WERI-Rb-1 (cell line): ENCODE measurements at regions not wholly inside any gene's neighbourhood (a gene's known extent, or its start where the extent isn't known, plus 50 kb on each side); places are given as distances from the start of the nearest gene placed in this dataset.

Source experiments
- DNase-seq: peaks from one replicate; pipeline ENCODE4 v3.0.0-alpha.2; 2020
- H3K27ac ChIP-seq: fragments of 250-450 bp; sonication (Bioruptor Pico); 2 replicates; pipeline ENCODE4 v1.5.1; 2020; ENCODE audit warnings: mild to moderate bottlenecking, moderate library complexity
- H3K27me3 ChIP-seq: fragments of 250-450 bp; sonication (Bioruptor Pico); 2 replicates; pipeline ENCODE4 v1.5.1; 2021; ENCODE audit warnings: mild to moderate bottlenecking, low read depth, moderate library complexity; ENCODE audit not compliant: insufficient read depth, severe bottlenecking
- H3K36me3 ChIP-seq: fragments of 250-450 bp; sonication (Bioruptor Pico); 2 replicates; pipeline ENCODE4 v1.5.1; 2020; ENCODE audit warnings: mild to moderate bottlenecking, moderate library complexity
- H3K4me3 ChIP-seq: 2 replicates; pipeline ENCODE4 v1.5.1; 2011; ENCODE audit warnings: low read depth, mild to moderate bottlenecking, control low read depth, low read length
- H3K9me3 ChIP-seq: fragments of 250-450 bp; sonication (Bioruptor Pico); 2 replicates; pipeline ENCODE4 v1.5.1; 2021; ENCODE audit warnings: mild to moderate bottlenecking, moderate library complexity; ENCODE audit not compliant: severe bottlenecking
- TF ChIP-seq, protein P1 (sequence below): IDR thresholded peaks from 2 replicates; pipeline ENCODE4 v1.5.1; 2011; ENCODE audit warnings: low read depth, mild to moderate bottlenecking, control low read depth, inconsistent platforms, low read length

DNA sequence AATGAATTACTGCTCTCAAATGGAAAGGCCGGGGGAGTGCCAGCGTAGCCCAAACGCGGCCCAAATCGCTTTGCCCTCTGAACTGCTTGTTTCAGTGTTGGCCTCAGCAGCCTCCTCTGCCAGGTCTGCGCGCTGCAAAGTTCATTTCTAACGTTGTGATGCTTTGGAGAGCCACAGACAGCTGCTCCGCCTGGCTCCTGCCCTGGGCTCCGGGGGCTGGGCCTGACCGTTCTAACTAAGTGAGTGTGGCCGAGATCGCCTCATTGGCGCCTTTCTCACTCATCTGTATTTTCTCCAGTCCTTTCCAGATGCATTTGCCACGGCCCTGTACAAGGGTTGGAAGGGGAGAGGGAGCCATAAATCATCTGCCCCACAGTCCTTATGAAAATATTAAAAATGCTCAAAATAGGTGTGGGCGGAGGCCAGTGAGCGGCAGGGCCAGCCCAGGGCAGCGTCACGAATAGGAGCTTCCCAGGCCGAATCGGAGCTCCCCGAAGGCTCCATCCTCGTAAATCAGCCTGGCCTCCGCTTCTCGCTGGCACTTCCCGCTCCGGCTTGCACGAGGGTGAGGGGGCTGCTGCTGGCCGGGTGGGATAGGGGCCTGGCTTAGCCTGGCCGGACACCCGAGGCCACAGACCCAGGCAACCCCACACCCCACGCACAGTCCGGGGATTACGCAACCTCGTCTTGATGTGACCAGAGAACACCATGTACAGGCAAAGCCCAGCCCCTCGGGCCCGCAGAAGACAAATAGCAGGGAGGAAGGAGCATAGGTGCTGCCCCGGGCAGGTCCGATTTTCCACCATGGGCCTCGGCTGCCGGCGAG, 196.6 kb upstream of the DIO3 start:
- TF ChIP-seq, protein P1, sequence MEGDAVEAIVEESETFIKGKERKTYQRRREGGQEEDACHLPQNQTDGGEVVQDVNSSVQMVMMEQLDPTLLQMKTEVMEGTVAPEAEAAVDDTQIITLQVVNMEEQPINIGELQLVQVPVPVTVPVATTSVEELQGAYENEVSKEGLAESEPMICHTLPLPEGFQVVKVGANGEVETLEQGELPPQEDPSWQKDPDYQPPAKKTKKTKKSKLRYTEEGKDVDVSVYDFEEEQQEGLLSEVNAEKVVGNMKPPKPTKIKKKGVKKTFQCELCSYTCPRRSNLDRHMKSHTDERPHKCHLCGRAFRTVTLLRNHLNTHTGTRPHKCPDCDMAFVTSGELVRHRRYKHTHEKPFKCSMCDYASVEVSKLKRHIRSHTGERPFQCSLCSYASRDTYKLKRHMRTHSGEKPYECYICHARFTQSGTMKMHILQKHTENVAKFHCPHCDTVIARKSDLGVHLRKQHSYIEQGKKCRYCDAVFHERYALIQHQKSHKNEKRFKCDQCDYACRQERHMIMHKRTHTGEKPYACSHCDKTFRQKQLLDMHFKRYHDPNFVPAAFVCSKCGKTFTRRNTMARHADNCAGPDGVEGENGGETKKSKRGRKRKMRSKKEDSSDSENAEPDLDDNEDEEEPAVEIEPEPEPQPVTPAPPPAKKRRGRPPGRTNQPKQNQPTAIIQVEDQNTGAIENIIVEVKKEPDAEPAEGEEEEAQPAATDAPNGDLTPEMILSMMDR: no peak
- Histone ChIP-seq H3K4me3 (no peak overlapping the region), H3K9me3 (peaks cover 4% of the 10 kb centered on the region), H3K27ac (no peak overlapping the region), H3K36me3 (no peaks in the 10 kb centered on the region), H3K27me3 (peaks cover 96% of the 10 kb centered on the region)
- DNase-seq: no peak

DNA sequence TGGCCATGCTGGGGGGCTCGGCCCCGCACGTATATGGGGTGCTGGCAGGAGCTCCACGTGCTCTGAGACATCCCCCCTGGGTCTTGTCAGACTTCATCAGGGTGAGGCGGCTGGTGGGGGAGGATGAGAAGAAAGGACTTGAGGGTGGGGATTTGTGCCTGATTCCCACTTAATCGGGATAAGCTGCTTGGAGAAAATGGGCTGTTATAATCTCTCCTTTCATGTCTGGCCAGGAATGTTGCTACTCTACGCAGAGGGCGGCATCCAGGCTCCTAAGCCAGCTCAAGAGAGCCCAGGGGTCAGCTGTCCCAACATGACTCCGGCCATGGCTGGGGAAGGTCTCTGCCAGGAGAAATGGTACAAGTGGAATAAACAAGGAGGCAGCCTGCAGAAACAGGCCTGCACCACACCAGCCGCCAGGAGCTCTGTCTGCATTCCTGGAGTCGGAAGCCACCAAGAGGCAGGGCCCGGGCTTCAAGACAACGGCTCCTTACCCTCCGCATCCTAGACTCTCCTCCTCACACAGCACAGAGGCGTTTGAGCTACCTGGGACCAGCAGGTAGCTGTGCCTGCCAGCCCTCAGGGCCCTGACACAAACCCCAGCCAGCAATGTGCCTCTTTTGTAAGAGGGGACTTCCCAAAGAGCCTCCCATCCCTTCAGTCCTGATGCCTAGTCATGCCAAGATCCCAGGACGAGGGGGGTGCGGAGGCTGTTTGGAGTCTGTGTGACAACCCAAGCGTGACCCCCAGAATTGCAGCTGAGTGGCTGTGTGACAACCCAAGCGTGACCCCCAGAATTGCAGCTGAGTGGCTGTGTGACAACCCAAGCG, 195.8 kb upstream of the DIO3 start:
- no peak overlapping the region for H3K4me3 ChIP-seq
- DNase-seq: peak; percentile 65
- TF ChIP-seq, protein P1: no peak
- H3K27me3 ChIP-seq: peaks cover 96% of the 10 kb centered on the region
- H3K36me3 ChIP-seq: no peaks in the 10 kb centered on the region
- H3K27ac ChIP-seq: no peak overlapping the region
- H3K9me3 ChIP-seq: peaks cover 4% of the 10 kb centered on the region

DNA sequence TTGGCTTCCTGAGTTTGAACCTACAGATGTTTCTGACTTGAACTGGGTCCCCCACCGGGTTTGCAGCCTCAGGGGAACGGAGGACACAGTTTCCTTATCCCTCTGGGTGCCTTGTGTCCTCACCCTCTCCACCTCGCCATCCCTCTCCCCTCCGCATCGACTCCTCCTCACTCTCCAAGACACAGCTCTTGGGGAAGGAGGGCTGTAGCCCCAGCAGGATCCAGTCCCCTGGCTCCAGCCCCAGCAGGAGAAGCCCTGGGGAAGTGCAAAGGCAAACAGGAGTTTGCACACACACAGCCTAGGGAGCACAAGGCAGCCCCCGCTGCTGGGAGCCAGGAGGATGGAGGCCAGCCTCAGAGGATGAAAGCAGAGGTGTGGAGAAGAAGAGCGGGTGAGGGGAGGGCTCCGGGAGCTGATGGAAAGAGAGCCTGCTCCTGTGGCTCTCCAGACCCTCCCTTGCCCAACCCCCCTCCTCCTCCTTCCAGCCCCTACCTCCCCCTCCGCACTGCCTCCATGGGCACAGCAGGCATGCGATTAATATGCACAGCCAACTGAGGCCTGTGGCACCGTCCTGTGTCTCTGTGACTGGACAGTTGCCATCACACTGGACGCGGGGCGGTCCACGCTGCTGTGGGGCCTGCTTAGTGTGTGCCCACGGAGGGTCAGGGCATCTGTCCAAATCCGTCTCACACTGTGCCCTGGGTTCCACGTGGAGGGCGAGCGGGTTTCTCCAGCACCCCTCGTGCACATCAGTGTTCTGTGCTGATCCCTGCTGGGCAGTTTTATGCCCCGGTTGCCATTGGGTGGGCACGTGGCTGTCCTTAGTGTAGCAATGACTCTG, 193.7 kb upstream of the DIO3 start:
- DNase-seq: no peak
- Histone ChIP-seq H3K36me3 (no peaks in the 10 kb centered on the region), H3K27ac (no peak overlapping the region), H3K4me3 (no peak overlapping the region), H3K9me3 (peaks cover 2% of the 10 kb centered on the region), H3K27me3 (peaks cover 96% of the 10 kb centered on the region)
- TF ChIP-seq, protein P1: no peak

DNA sequence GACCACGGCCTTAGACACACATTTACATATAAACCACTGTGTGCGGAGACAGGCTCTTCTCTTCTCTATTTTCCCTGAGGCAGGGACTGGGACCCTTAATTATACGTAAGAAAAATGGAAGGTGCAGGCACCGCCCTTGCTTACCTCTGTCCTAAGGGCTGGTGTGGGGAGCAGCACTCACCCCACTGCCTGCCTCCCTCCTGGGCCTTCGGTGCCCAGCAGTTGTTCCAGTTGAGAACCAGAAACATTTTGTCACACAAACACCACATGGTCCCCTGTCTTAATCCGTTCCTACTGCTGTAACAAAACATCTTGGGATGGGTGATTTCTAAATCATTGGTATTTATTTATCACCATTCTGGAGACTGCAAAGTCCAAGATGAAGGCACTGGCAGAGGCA, 192.7 kb upstream of the DIO3 start:
- H3K9me3 ChIP-seq: peaks cover 2% of the 10 kb centered on the region
- H3K27me3 ChIP-seq: peaks cover 96% of the 10 kb centered on the region
- TF ChIP-seq, protein P1: no peak
- H3K27ac ChIP-seq: no peak overlapping the region
- H3K4me3 ChIP-seq: no peak overlapping the region
- DNase-seq: no peak
- no peaks in the 10 kb centered on the region for H3K36me3 ChIP-seq

DNA sequence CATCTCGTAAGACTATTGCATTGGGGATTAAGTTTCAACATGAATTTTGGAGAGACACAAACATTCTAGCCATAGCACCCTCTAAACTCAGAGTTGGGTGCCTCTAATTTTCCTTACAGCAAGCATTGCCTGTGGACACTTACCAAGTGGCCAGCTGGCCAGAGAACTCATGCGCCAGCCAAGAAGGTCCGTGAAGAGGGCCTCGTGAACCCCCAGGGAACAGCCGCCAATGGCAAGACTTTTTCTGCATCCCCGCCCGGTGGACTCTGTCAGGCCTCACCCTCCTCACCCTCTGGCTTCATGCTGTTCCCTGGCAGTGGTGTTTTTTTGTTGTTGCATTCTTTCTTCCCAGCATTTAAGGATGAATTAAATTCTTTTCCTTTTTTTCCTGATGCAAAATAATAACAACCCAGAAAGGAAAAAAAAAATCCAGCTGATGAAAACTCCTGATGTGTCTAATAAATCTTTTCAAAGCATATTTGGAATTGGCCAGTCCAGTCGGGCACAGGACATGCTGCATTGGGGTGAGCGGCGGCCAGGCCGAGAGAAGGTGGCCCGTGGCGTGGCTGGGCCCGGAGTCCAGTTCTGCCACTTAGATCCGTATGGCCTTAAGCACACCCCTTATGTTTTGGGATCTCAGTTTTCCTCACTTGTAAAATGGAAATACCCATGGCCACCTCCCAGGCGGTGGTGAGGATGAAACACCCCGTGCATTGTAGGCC, 191.9 kb upstream of the DIO3 start:
- no peak for DNase-seq
- TF ChIP-seq, protein P1: no peak
- no peak overlapping the region for H3K27ac ChIP-seq
- peaks cover 2% of the 10 kb centered on the region for H3K9me3 ChIP-seq
- H3K36me3 ChIP-seq: no peaks in the 10 kb centered on the region
- peaks cover 96% of the 10 kb centered on the region for H3K27me3 ChIP-seq
- no peak overlapping the region for H3K4me3 ChIP-seq
